ENCODE measurements at regions not wholly inside any gene's neighbourhood (a gene's known extent, or its start where the extent isn't known, plus 50 kb on each side); places are given as distances from the start of the nearest gene placed in this dataset.

- no peak for TF ChIP-seq POLR2A (IDR thresholded peaks at IDR 0.05)
- TF ChIP-seq, protein P1, sequence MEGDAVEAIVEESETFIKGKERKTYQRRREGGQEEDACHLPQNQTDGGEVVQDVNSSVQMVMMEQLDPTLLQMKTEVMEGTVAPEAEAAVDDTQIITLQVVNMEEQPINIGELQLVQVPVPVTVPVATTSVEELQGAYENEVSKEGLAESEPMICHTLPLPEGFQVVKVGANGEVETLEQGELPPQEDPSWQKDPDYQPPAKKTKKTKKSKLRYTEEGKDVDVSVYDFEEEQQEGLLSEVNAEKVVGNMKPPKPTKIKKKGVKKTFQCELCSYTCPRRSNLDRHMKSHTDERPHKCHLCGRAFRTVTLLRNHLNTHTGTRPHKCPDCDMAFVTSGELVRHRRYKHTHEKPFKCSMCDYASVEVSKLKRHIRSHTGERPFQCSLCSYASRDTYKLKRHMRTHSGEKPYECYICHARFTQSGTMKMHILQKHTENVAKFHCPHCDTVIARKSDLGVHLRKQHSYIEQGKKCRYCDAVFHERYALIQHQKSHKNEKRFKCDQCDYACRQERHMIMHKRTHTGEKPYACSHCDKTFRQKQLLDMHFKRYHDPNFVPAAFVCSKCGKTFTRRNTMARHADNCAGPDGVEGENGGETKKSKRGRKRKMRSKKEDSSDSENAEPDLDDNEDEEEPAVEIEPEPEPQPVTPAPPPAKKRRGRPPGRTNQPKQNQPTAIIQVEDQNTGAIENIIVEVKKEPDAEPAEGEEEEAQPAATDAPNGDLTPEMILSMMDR (IDR thresholded peaks at IDR 0.05) = no peak
Measured at GRCh38 chr22:47657224-47657623, 894.8 kb downstream of the TBC1D22A start.

Data from heart left ventricle (tissue), 13 donors.